Activated T-cell treated with anti-CD3 and anti-CD28 coated beads, Interleukin-2, amount 50 U/mL, for 72 hours (primary cell): ENCODE measurements at regions not wholly inside any gene's neighbourhood (a gene's known extent, or its start where the extent isn't known, plus 50 kb on each side); places are given as distances from the start of the nearest gene placed in this dataset.

Source experiments
- ATAC-seq, 2 donors: fragments of 150-1000 bp; cut with Tn5 transposase; replicated peaks in 1 of 2; 2 replicates each; pipeline ENCODE4 v1.10.0; 2021; ENCODE audit warnings: moderate library complexity in 2 of 2, mild to moderate bottlenecking in 1 of 2
- DNase-seq, 2 donors: peaks; one replicate each; pipeline ENCODE4 v3.0.0; 2021 to 2022; ENCODE audit warnings: mixed read lengths in 1 of 2
- H3K27ac Mint-ChIP-seq: one replicate; pipeline ENCODE4 v1.8.0; 2022; ENCODE audit warnings: mild to moderate bottlenecking, moderate library complexity, mixed read lengths
- H3K27me3 Mint-ChIP-seq: one replicate; pipeline ENCODE4 v1.8.0; 2022; ENCODE audit warnings: low read depth, mixed read lengths
- H3K36me3 Mint-ChIP-seq, 2 donors: one replicate each; pipeline ENCODE4 v1.8.0; 2022; ENCODE audit warnings: mixed read lengths in 2 of 2, mild to moderate bottlenecking in 1 of 2; ENCODE audit not compliant: insufficient read depth in 2 of 2
- H3K4me1 Mint-ChIP-seq: one replicate; pipeline ENCODE4 v1.8.0; 2022; ENCODE audit warnings: low read depth, mixed read lengths
- H3K4me3 Mint-ChIP-seq, 2 donors: one replicate each; pipeline ENCODE4 v1.8.0; 2022; ENCODE audit warnings: mild to moderate bottlenecking in 2 of 2, mixed read lengths in 2 of 2, moderate library complexity in 2 of 2
- H3K9me3 Mint-ChIP-seq, 2 donors: one replicate each; pipeline ENCODE4 v1.8.0; 2022; ENCODE audit warnings: mixed read lengths in 2 of 2

DNA sequence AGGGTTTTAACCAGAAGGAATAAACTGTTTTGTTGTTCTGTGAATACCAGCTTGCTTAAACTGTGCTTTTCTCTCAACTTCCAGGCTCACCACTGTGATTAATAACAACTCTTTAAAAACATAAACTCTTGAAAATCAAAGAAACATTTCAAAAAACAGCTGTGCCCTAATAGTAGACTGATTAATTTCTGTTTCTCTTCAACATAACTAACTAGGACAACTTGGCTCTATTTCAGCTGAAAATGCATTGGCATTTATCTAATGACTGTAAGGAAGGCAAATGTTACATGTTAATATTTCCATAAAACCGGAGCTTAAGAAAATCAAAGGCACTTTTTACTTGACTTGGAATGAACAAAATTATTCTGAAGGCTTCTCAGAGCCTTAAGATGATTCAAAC, 656.1 kb upstream of the NEGR1 start:
- Mint-ChIP-seq H3K4me1 (no peaks in the 10 kb centered on the region), H3K9me3 (no peaks in the 10 kb centered on the region), H3K27ac (no peak overlapping the region), H3K4me3 (no peak overlapping the region), H3K27me3 (no peaks in the 10 kb centered on the region), H3K36me3 (no peaks in the 10 kb centered on the region)
- ATAC-seq: no peak
- DNase-seq: no peak

DNA sequence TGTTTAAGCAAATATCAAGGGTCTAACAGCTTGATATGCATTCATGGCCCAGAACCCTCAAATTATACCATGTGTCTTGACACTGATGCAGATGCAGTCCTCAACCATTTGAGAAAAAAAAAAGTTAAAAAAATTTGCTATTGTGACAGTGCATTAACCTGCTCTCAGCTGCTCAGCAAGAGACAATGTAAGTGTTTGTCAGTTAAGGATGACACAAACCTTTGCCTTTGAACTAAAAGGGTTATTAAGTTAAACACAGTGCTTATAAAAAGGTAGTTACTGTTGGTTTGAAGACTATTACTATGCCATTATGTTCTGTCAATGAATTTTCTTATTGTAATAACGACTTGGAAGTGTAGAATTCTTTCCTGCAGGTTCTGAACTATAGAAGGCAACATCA, 655.6 kb upstream of the NEGR1 start:
- Mint-ChIP-seq H3K4me3 (no peak overlapping the region), H3K27ac (no peak overlapping the region), H3K9me3 (no peaks in the 10 kb centered on the region), H3K27me3 (no peaks in the 10 kb centered on the region), H3K36me3 (no peaks in the 10 kb centered on the region), H3K4me1 (no peaks in the 10 kb centered on the region)
- ATAC-seq (no peak), DNase-seq (no peak)

- H3K27me3 Mint-ChIP-seq: no peaks in the 10 kb centered on the region
- DNase-seq (no peak), ATAC-seq (no peak)
- no peak overlapping the region for H3K4me3 Mint-ChIP-seq
- H3K4me1 Mint-ChIP-seq: no peaks in the 10 kb centered on the region
- peaks cover 3 to 4% of the 10 kb centered on the region in 2 donors for H3K9me3 Mint-ChIP-seq
- H3K36me3 Mint-ChIP-seq: no peaks in the 10 kb centered on the region
- H3K27ac Mint-ChIP-seq: no peak overlapping the region
Observed at GRCh38 chr1:72936942-72937341, 654.6 kb upstream of the NEGR1 start.

GRCh38 chr1:72936151-72936740, 653.9 kb upstream of the NEGR1 start:
- no peaks in the 10 kb centered on the region for H3K27me3 Mint-ChIP-seq
- ATAC-seq (no peak), DNase-seq (no peak)
- peaks cover 3 to 4% of the 10 kb centered on the region in 2 donors for H3K9me3 Mint-ChIP-seq
- H3K4me3 Mint-ChIP-seq: no peak overlapping the region
- no peaks in the 10 kb centered on the region for H3K36me3 Mint-ChIP-seq
- no peaks in the 10 kb centered on the region for H3K4me1 Mint-ChIP-seq
- H3K27ac Mint-ChIP-seq: no peak overlapping the region

DNA sequence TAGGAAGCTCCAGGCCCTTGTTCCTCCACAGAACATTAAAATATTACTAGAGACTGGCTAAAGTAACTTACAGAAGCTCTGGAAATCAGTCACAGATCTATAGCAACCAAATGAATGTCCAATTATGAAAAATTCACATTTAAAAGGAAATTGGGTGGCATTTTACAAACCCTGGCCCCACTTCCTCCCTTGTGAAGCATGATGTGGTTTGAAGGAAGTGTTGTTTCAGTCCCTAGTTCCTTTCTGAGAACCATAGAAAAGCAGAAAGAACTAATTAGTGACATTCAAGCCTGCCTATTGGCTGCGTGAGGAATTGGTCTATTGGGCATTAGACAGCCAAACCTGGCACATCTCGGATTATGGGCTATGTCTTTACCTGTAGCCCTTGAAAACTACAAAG, 649.7 kb upstream of the NEGR1 start:
- no peaks in the 10 kb centered on the region for H3K4me1 Mint-ChIP-seq
- H3K4me3 Mint-ChIP-seq: no peak overlapping the region
- DNase-seq: no peak
- no peak for ATAC-seq
- H3K36me3 Mint-ChIP-seq: peaks cover 0 to 4% of the 10 kb centered on the region in 2 donors
- no peaks in the 10 kb centered on the region for H3K27me3 Mint-ChIP-seq
- peaks cover 10 to 19% of the 10 kb centered on the region in 2 donors for H3K9me3 Mint-ChIP-seq
- H3K27ac Mint-ChIP-seq: no peak overlapping the region

DNA sequence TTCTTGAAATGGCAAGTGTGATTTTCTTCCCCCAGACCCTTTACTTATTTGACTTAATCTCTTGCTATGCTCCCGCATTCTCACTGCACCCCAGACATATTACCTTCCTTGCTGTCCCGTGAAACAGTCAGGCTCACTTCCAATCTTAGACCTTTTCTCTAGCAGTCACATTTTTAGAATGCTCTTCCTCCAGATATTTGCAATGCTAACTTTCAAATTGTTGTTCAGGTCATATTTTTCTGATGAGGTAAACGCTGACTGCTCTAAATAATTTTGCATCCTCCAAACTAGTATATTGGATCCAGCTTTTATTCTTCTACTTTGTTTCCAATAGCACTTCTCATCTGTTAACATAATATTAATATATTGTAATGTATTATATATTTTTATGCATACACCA, 648.2 kb upstream of the NEGR1 start:
- Mint-ChIP-seq H3K4me1 (no peaks in the 10 kb centered on the region), H3K4me3 (no peak overlapping the region), H3K27ac (no peak overlapping the region), H3K9me3 (peaks cover 10 to 19% of the 10 kb centered on the region in 2 donors), H3K27me3 (no peaks in the 10 kb centered on the region), H3K36me3 (peaks cover 0 to 4% of the 10 kb centered on the region in 2 donors)
- no peak for ATAC-seq
- DNase-seq: no peak

GRCh38 chr1:72918940-72919339, 636.6 kb upstream of the NEGR1 start:
- no peak for ATAC-seq
- H3K4me1 Mint-ChIP-seq: no peaks in the 10 kb centered on the region
- no peaks in the 10 kb centered on the region for H3K36me3 Mint-ChIP-seq
- no peak for DNase-seq
- no peak overlapping the region for H3K27ac Mint-ChIP-seq
- no peak overlapping the region for H3K4me3 Mint-ChIP-seq
- H3K27me3 Mint-ChIP-seq: no peaks in the 10 kb centered on the region
- H3K9me3 Mint-ChIP-seq: peaks cover 0 to 6% of the 10 kb centered on the region in 2 donors

- ATAC-seq (no peak), DNase-seq (no peak)
- no peak overlapping the region for H3K27ac Mint-ChIP-seq
- H3K4me3 Mint-ChIP-seq: no peak overlapping the region
- no peaks in the 10 kb centered on the region for H3K4me1 Mint-ChIP-seq
- H3K27me3 Mint-ChIP-seq: no peaks in the 10 kb centered on the region
- no peaks in the 10 kb centered on the region for H3K36me3 Mint-ChIP-seq
- H3K9me3 Mint-ChIP-seq: peaks cover 0 to 6% of the 10 kb centered on the region in 2 donors
Observed at GRCh38 chr1:72917920-72918319, 635.6 kb upstream of the NEGR1 start.

DNA sequence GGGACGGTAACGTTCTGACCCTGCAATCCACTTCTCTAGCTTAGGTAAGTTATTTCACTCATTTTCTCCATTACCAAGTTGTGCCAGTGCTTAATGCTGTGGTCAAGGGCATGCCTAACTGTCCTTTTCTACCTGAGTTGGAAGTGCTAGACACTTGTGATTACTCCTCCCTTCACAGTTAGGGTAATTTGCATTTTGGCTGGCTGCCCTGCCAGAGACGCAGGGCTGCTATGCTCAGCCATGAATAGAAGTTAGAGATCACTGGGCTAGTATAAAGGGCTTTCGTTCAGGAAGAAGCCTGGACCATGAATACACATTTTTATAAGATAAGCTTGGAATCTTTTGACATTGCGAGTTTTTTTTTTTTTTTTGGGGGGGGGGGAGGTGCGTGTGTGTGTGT, 633.2 kb upstream of the NEGR1 start:
- no peak overlapping the region for H3K4me3 Mint-ChIP-seq

GRCh38 chr1:72911656-72912055, 629.3 kb upstream of the NEGR1 start:
- no peak overlapping the region for H3K27ac Mint-ChIP-seq

More for the DNA sequence above, 633.2 kb upstream of the NEGR1 start:
- Mint-ChIP-seq H3K4me1 (no peaks in the 10 kb centered on the region), H3K27me3 (no peaks in the 10 kb centered on the region), H3K9me3 (peaks cover 2 to 7% of the 10 kb centered on the region in 2 donors), H3K27ac (no peak overlapping the region), H3K36me3 (no peaks in the 10 kb centered on the region)
- ATAC-seq (no peak), DNase-seq (no peak)

DNA sequence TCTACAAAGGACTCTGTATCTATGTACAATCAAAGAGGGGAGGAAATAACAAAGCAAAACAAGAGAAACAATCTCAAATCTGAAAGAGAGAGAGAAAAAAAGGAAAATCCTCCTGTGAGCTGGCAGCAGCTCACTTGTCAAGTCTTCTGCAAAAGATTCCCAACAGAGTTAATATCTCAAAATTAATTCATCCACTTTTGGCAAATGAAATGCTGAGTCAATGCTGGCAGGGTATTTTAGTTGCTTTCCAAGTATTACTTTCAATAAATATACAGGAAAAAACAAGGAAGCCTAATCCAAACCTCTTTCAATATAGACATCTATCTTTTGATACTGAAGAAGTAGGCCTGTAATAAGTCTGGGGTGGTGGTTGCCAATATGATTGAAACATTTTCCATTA, 613.9 kb upstream of the NEGR1 start:
- Mint-ChIP-seq H3K27ac (no peak overlapping the region), H3K4me1 (no peaks in the 10 kb centered on the region), H3K27me3 (no peaks in the 10 kb centered on the region), H3K9me3 (peaks cover 0 to 5% of the 10 kb centered on the region in 2 donors), H3K4me3 (no peak overlapping the region), H3K36me3 (no peaks in the 10 kb centered on the region)
- DNase-seq (no peak), ATAC-seq (no peak)

More at GRCh38 chr1:72911656-72912055, 629.3 kb upstream of the NEGR1 start:
- ATAC-seq (no peak), DNase-seq (no peak)
- Mint-ChIP-seq H3K27me3 (no peaks in the 10 kb centered on the region), H3K4me3 (no peak overlapping the region), H3K36me3 (no peaks in the 10 kb centered on the region), H3K9me3 (peaks cover 5 to 16% of the 10 kb centered on the region in 2 donors), H3K4me1 (no peaks in the 10 kb centered on the region)

DNA sequence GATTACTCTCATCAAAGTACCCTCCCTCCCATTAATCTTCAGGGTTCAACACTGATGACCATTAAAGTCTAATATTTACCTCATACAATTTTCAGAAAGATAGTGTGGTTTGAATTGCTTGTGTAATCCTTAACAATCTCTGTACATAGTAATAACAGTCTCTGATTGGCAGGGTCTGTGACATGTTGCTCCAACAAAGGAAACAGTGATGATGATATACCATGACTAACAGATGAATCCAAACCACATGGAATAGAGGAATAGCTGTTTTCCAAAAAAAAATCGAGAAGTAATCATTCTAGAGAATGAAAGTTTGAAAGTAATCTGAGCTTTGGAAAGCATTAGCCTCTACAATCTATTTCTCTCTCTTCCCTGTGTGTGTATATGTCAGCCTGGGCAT, 610.1 kb upstream of the NEGR1 start:
- H3K36me3 Mint-ChIP-seq: no peaks in the 10 kb centered on the region
- H3K27ac Mint-ChIP-seq: no peak overlapping the region
- no peaks in the 10 kb centered on the region for H3K27me3 Mint-ChIP-seq
- no peak for ATAC-seq
- H3K4me3 Mint-ChIP-seq: no peak overlapping the region
- no peak for DNase-seq
- no peaks in the 10 kb centered on the region for H3K4me1 Mint-ChIP-seq
- peaks cover 0 to 5% of the 10 kb centered on the region in 2 donors for H3K9me3 Mint-ChIP-seq

GRCh38 chr1:72891976-72892375, 609.6 kb upstream of the NEGR1 start:
- Mint-ChIP-seq H3K4me3 (no peak overlapping the region), H3K4me1 (no peaks in the 10 kb centered on the region), H3K36me3 (no peaks in the 10 kb centered on the region), H3K9me3 (peaks cover 0 to 5% of the 10 kb centered on the region in 2 donors), H3K27ac (no peak overlapping the region), H3K27me3 (no peaks in the 10 kb centered on the region)
- ATAC-seq (no peak), DNase-seq (no peak)

GRCh38 chr1:72885841-72886240, 603.5 kb upstream of the NEGR1 start:
- ATAC-seq (no peak), DNase-seq (no peak)
- Mint-ChIP-seq H3K27ac (no peak overlapping the region), H3K4me1 (no peaks in the 10 kb centered on the region), H3K36me3 (no peaks in the 10 kb centered on the region), H3K9me3 (peaks cover 2 to 3% of the 10 kb centered on the region in 2 donors), H3K27me3 (no peaks in the 10 kb centered on the region), H3K4me3 (no peak overlapping the region)
